H1 (cell line): ENCODE measurements at regions not wholly inside any gene's neighbourhood (a gene's known extent, or its start where the extent isn't known, plus 50 kb on each side); places are given as distances from the start of the nearest gene placed in this dataset.

Experiments used
- BCL11A ChIP-seq, 2 experiments: IDR thresholded peaks; one replicate each; pipeline ENCODE4 v1.6.1; 2011; ENCODE audit warnings: low read depth in 2 of 2, low read length in 2 of 2, mild to moderate bottlenecking in 2 of 2
- BRCA1 ChIP-seq: IDR thresholded peaks from 2 replicates; pipeline ENCODE4 v1.6.1; 2012; ENCODE audit warnings: low read depth, low read length, improper control_type of control experiment
- JUN ChIP-seq: IDR thresholded peaks from 2 replicates; pipeline ENCODE4 v1.6.1; 2011; ENCODE audit warnings: low read depth, mild to moderate bottlenecking, improper control_type of control experiment, low read length
- KDM5A ChIP-seq: fragments of 200-600 bp; IDR thresholded peaks from 2 replicates; pipeline ENCODE4 v1.7.1; 2012; ENCODE audit warnings: mild to moderate bottlenecking, low read length, inconsistent platforms, mixed read lengths
- PHF8 ChIP-seq: fragments of 200-600 bp; sonication (generic); conservative IDR thresholded peaks from 2 replicates; pipeline ENCODE4 v1.7.1; 2012; ENCODE audit warnings: low read depth, mild to moderate bottlenecking, inconsistent platforms, low read length, moderate library complexity
- POLR2A ChIP-seq, 2 experiments: IDR thresholded peaks; 1 replicate in 1 of 2; 2 replicates in 1 of 2; pipeline ENCODE4 v1.6.1; 2011; ENCODE audit warnings: low read depth in 2 of 2, low read length in 2 of 2, mild to moderate bottlenecking in 2 of 2; ENCODE audit errors: control extremely low read depth in 1 of 2
- SAP30 ChIP-seq: fragments of 300-600 bp; sonication (generic); IDR thresholded peaks from 2 replicates; pipeline ENCODE4 v1.7.1; 2012; ENCODE audit warnings: low read length, moderate library complexity, mild to moderate bottlenecking, inconsistent platforms; ENCODE audit not compliant: insufficient read depth, insufficient replicate concordance
- SRF ChIP-seq: IDR thresholded peaks from 2 replicates; pipeline ENCODE4 v1.6.1; 2011; ENCODE audit warnings: mild to moderate bottlenecking, low read depth, low read length, moderate library complexity
- TCF12 ChIP-seq: IDR thresholded peaks from 2 replicates; pipeline ENCODE4 v1.6.1; 2011; ENCODE audit warnings: low read depth, mild to moderate bottlenecking, low read length
- TEAD4 ChIP-seq: IDR thresholded peaks from 2 replicates; pipeline ENCODE4 v1.6.1; 2012; ENCODE audit warnings: low read depth, low read length, inconsistent platforms, mixed read lengths

- TF ChIP-seq TCF12 = no peak
- no peak for TF ChIP-seq PHF8
- TF ChIP-seq POLR2A (IDR thresholded peaks at IDR 0.05; ENCODE audit: control extremely low read depth in 1 of 2, low read depth in 2 of 2, low read length in 2 of 2) = no peak
- no peak for TF ChIP-seq SRF
- TF ChIP-seq BCL11A (IDR thresholded peaks at IDR 0.05; ENCODE audit: low read depth in 2 of 2, low read length in 2 of 2) = no peak
- no peak for TF ChIP-seq SAP30
- TF ChIP-seq BRCA1 = no peak
- TF ChIP-seq JUN = no peak
- TF ChIP-seq KDM5A = no peak
- no peak for TF ChIP-seq TEAD4
- TF ChIP-seq, all 59 proteins: peak for 0
These were observed 88.3 kb upstream of the CCDC112 start (continued) for GRCh38 chr5:115384587-115385375.
